ENCODE measurements at regions not wholly inside any gene's neighbourhood (a gene's known extent, or its start where the extent isn't known, plus 50 kb on each side); places are given as distances from the start of the nearest gene placed in this dataset.
"Not testable (repeated sequence)": the region's sequence is repeated elsewhere in the genome, so short reads cannot be mapped to it uniquely, and the experiment has no call there.

- no peak for DNase-seq
- TF ChIP-seq CTCF (IDR thresholded peaks at IDR 0.05), result no peak
- intact Hi-C loops (cut with DNase I, micrococcal nuclease), result loop anchor here (5.0 to 10.0 kb wide), 2 partner anchors 163 to 165 kb away; no protein-coding TSS in a partner anchor
- no peak overlapping the region for H3K4me3 ChIP-seq
- H3K36me3 ChIP-seq (ENCODE audit: low read depth), result no peaks in the 10 kb centered on the region
- H3K4me1 ChIP-seq (ENCODE audit: low read depth), result no peaks in the 10 kb centered on the region
- no peak for ATAC-seq
- H3K9me3 ChIP-seq, result no peaks in the 10 kb centered on the region
These were observed 114.2 kb downstream of the TTC6 start for GRCh38 chr14:37709419-37710195.

- TF ChIP-seq CTCF (IDR thresholded peaks at IDR 0.05), result no peak
- intact Hi-C loops (cut with DNase I, micrococcal nuclease), result loop anchor here in 1 of 2 donors (5.0 kb wide), 1 partner anchor 161 kb away; no protein-coding TSS in a partner anchor
- DNase-seq (no peak), ATAC-seq (no peak)
- Histone ChIP-seq H3K4me1 (ENCODE audit: low read depth) (no peaks in the 10 kb centered on the region), H3K4me3 (no peak overlapping the region), H3K36me3 (ENCODE audit: low read depth) (no peaks in the 10 kb centered on the region), H3K9me3 (no peaks in the 10 kb centered on the region)
These were observed 116.0 kb downstream of the TTC6 start for GRCh38 chr14:37711356-37711830.

GRCh38 chr14:37711831-37712475 lies 116.5 kb downstream of the TTC6 start:
- no peak for TF ChIP-seq CTCF (IDR thresholded peaks at IDR 0.05)
- ATAC-seq, result no peak
- Histone ChIP-seq H3K4me1 (ENCODE audit: low read depth) (no peaks in the 10 kb centered on the region), H3K36me3 (ENCODE audit: low read depth) (no peaks in the 10 kb centered on the region), H3K9me3 (no peaks in the 10 kb centered on the region), H3K4me3 (no peak overlapping the region)
- intact Hi-C loops (cut with DNase I, micrococcal nuclease), result loop anchor here in 1 of 2 donors (5.0 kb wide), 1 partner anchor 160 kb away; no protein-coding TSS in a partner anchor
- DNase-seq, result no peak

- H3K4me1 ChIP-seq (ENCODE audit: low read depth); H3K4me3 ChIP-seq; H3K36me3 ChIP-seq (ENCODE audit: low read depth); DNase-seq; H3K9me3 ChIP-seq; ATAC-seq: not testable (repeated sequence)
- intact Hi-C loops (cut with DNase I, micrococcal nuclease), result loop anchor here in 1 of 2 donors (5.0 kb wide), 1 partner anchor 160 kb away; no protein-coding TSS in a partner anchor
These were observed 117.0 kb downstream of the TTC6 start for GRCh38 chr14:37712476-37712860.

- no peak overlapping the region for H3K4me3 ChIP-seq
- no peak for TF ChIP-seq CTCF (IDR thresholded peaks at IDR 0.05)
- no peaks in the 10 kb centered on the region for H3K36me3 ChIP-seq (ENCODE audit: low read depth)
- no peaks in the 10 kb centered on the region for H3K4me1 ChIP-seq (ENCODE audit: low read depth)
- intact Hi-C loops (cut with DNase I, micrococcal nuclease), result loop anchor here in 1 of 2 donors (5.0 kb wide), 1 partner anchor 159 kb away; no protein-coding TSS in a partner anchor
- ATAC-seq (no peak), DNase-seq (no peak)
- no peaks in the 10 kb centered on the region for H3K9me3 ChIP-seq
These were observed 117.6 kb downstream of the TTC6 start for GRCh38 chr14:37712976-37713431.

GRCh38 chr14:37720131-37720530 lies 124.7 kb downstream of the TTC6 start:
- no peak for TF ChIP-seq CTCF (IDR thresholded peaks at IDR 0.05)
- Histone ChIP-seq H3K36me3 (ENCODE audit: low read depth) (no peaks in the 10 kb centered on the region), H3K4me1 (ENCODE audit: low read depth) (no peaks in the 10 kb centered on the region), H3K4me3 (no peak overlapping the region), H3K9me3 (no peaks in the 10 kb centered on the region)
- no peak for ATAC-seq
- intact Hi-C loops (cut with DNase I, micrococcal nuclease), result no loop called here
- DNase-seq, result no peak
